Brain pericyte (primary cell): ENCODE measurements at regions not wholly inside any gene's neighbourhood (a gene's known extent, or its start where the extent isn't known, plus 50 kb on each side); places are given as distances from the start of the nearest gene placed in this dataset.

ENCODE experiments used
- DNase-seq: peaks from one replicate; pipeline ENCODE4 v3.0.0-alpha.2; 2012; ENCODE audit warnings: low read depth, low spot score

DNA sequence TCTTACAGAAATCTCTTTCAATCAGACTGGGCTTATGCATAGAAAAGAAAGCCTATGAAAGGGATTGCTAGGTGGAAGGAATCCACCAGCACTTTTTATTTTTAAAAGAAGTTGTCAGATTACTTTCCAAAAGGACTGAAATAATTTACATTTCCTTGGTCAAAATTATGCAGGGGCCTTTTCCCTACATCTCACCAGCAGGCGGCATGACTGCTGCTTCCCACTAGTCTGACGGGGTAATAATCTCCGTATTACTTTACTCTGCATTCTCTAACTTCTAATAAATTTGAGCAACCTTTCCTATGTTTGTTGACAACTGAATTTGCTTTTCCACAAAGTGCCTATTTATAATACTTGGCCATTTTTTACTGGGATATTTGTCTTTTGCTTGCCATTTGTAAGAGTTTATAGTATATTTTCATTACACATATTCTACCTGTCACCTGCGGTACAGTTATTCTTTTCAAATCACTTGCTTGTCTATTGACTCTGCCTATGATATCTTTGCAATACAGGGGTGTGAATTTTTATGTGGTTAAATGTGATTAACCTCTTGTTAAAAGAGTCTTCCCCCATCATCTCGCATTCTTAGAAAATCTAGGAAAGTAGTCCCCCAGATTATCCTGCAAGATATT, 51.9 kb upstream of the USP47 start:
- DNase-seq, result no peak

DNA sequence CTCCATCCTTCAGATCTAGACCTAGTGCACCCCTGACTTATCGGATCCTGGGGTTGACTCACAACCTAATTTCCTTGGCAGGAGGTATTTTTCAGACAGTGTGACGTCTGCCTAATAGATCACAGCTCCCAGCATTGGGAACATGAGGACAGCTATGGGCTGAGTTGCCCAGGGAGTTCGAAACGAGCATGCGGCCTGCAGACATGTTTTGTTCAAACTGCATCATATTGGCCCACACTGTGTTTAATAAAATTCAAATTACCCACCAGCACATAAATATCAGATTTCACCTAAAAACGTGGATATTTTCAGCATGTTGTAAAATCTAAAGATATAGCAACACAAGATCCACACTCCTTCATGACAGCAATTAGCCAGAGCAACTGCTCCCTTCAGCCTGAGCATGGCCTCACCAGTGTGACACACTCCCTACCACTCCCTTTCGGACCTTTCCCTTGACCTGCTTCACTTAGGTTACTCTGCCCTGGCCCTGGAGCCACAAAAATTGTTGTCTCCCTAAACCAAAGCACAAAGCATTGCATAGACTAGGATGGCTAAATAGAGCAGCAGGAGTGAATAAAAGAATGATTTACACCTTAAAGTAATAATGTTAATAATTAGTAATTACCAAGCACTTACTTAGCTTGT, 53.6 kb upstream of the USP47 start:
- no peak for DNase-seq

DNA sequence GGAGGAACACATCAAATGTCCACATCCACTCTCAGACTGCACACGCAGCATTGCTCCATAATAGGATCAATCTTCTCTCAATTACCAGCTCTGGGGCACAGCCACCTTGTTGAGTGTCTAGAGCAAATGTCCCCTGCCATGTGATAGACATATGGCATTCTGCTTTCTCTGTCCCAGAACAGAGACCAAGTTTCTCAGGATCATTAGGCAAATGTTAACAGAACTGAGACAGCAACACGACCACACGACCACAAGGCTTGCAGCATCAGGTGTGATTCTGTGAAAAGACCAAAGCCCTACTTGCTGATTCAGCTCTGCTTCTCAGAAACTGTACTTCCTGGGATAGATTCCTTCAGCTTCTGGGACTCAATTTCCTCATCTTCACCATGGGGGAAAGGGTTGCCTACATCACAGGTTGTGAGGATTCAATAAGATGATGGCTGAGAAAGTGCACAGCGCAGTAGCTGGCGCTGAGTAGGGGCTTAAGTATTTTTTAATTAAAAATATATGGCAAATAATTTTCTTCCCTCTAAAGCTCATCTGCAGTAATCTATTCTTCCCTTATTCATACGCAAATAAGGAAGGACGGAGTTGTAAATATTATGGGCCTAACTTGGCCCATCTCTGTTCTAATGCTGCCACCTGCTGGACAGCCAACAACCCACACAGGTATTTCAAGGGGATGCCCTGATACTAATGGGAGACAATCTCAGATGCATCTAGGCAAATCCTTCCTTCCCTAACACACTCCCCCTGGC, 54.3 kb upstream of the USP47 start:
- DNase-seq, result peak; percentile 16

DNA sequence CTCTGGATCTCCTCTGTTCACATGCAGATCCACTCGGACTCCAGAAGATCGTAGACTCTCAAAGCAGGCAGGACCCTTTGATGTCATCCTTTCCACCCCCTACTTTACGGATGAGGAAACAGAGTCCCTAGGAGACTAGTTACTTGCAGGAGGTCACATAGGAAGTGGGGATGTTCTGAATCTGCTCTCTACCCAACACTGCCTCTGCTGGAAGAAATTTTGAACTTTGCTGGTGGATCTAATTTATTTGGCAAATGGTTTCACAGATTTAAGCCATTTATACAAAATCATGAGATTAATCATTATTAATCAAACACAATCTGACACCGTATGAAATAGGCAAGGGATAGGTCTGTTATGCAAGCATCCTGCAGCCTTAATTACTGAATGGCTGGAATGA, 55.0 kb upstream of the USP47 start:
- no peak for DNase-seq

DNA sequence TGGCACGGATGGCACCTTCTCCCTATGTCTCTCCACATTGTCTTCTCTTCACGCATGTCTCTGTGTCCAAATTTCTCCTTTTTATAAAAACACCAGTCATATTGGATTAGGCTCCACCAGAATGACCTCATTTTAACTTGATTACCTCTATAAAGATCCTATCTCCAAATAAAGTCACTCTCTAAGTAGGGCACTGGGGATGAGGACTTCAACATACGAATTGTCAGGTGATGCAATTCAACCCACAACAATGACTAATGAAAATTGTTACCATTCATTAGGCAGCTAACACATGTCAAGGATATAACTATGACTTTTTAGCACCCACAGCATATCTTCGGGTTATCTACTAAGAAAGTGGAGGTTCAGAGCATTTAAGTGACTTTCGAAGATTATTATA, 55.5 kb upstream of the USP47 start:
- DNase-seq, result no peak

DNA sequence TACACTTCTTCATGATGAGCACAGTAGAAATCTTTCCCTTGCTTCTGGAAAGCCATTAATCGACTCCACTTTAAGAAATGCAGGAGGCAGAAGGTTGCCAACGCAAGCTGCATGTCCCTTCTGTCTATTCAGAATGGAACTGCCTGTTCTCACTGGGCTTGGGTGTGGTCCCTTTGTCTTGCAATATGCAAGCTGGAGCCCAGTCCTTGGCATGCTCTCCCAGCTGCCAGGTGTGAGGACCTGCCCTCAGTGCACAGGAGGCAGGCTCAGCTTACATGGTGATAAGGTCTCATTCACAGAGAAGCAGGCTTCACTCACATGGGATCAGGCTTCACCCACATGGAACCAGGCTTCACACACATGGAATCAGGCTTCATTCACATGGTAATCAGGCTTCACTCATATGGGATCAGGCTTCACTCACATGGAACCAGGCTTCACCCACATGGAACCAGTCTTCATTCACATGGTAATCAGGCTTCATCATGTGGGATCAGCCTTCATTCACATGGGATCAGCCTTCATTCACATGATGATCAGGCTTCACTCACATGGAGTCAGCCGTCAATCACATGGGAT, 59.2 kb upstream of the USP47 start:
- no peak for DNase-seq

DNA sequence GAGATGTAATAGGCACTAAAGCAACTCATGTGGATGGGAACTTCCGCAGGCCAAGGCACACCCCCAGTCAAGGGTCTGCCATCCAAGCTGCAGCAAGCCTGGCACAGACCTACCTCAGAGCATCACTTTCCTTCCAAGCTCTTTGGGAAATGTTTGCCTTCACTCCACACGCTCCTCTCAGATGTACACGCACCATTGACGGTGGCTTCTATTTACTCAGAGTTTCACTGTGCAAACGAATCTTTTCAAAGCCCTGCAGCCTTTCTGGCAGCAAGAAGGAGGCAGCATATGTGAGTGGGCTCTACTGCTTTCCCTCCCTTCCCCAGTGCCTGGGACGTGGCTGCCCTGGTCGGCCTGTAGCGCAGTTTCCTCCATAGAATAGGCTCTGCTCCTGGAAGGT, 60.9 kb upstream of the USP47 start:
- no peak for DNase-seq

DNA sequence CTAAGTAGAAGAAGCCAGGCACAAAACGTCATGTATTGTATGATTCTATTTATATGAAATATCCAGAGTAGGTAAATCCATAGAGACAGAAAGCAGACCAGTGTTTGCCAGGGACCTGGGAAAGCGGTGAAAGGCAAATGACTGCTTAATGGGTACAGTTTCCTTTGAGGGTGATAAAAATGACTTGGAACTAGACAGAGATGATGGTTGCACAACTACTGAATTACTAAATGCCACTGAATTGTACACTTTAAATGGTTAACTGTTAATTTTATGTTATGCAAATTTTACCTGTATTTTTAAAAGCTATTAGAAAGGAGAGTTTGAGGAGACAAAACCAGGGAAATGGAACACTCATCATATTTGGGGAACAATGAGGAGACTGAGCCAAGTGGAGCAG, 61.8 kb upstream of the USP47 start:
- no peak for DNase-seq

DNA sequence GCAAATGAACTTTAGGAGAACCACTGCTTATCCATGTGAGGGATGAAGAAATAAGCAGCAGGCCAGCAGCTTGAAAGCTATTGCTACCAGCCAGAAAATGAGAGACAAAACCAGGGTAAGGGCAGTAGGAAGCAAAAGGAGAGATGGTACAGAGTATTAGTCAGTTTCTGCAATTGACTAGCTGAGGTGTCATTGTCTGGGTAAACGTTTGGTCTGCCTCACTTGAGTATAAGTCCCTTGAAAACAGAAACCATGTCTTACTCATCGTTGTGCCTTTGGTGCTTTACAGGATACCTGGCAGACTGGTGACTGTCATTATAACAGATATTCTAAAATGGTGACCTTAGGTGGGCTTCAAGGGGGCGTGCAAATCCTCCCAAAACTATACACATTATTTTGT, 63.9 kb upstream of the USP47 start:
- DNase-seq, result no peak

DNA sequence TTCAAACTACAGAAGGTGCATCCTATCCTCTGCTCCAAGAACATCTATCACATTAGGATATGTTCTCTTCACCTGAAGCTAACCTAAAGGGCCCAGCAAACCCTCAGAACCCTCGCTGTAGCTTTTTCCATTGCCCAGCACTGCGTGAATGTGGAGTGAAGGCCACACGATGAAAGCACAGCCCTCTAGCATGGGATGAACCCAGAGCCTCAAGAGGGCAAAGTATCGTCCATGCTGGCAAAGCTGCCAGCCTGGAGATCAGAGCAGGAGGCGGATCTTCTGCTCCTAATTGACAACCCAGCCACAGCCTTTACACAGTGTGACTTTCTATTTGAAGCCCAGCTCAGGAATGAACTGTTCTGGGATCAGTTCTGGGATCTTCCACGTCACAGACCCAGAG, 65.1 kb upstream of the USP47 start:
- no peak for DNase-seq

DNA sequence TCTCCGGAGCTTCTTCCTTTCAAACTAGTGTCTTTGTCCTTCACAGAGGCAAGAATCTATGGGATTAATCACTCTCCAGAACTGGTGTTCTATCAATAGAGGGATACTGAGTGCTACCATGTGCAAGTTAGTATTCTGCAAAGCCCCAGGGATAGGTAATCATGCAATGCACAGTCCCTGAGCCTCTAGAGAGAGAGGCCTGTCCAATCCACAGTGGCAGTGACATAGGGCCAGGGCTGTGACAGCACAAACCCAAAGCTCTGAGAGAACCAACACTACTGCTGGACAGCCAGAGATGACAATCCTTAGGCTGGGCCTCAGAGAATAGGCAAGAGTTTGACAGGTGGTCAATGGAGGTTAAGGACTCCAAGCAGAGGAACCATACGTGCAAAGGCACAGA, 66.8 kb upstream of the USP47 start:
- DNase-seq, result no peak

DNA sequence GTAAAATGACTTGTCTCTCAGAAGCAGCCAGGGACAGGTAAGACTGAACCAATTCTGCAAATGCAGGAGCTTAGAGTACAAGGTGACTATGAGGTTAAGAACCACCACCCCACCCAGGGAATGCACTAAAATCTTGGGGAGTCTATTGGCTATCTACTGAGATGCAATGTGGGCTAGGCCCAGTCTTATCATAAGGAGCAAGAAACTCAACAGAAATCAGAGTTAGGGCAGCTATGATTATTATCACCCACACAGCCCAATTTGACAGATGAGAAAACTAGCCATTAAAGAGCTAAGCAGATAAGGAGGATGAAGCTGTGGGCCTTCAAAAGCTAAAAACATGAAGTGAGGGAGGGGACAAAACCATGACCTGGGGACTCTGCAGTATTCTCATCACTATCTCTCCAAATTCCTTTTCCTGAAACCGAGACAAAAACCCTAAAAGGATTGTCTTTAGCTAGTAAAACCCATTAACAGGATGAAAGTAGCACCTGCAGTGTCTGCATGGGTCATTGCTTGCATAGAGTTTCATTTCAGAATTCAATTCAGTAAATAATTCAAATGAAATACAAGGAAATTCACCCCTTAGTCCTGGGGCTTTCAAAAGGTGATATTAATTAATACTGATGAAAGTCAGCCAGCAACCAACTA, 68.8 kb upstream of the USP47 start:
- no peak for DNase-seq

DNA sequence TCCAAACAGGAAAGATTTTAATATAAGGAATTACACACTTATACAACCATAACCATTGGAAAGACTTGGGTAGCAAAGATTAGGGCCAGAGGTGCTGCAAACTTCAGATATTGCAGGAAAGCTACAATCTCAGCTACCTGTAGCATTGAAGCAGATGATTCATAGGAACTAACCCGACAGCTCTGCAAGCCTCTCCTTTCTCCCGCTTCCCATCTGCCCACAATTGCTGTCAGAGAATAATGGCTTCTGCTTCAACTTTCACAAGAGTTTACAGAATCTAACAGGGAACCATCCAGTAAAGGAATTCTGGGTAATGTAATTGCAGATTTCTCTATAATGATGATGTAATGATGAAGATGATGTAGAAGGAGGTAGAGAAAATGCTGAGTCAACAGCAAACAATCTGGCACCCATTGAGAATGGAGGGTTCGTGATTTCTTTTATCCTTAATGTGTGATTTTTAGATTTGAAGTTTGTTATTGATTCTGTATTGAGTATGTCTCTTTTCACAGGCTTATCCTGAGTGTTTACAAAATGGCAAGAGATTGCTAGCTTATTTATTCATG, 70.8 kb upstream of the USP47 start:
- no peak for DNase-seq

DNA sequence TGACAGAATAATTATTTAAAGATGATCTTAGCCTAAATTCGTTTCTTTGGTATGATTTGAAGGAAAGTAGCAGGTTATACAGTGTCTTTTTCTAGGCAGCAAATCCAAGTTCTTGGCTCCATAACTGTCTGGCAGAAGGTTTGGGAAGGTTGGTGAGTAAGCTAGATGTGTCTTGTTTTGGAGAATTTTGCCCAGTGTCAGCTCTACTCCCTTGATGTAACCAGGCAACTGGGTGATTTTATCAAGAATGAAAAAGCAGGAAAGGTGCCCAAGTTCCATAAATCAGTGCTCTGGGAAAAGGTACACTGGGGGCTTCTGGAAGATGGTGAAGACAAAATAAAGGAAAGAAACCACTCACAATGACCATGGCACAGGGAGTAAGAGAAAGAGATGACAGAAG, 71.5 kb upstream of the USP47 start:
- DNase-seq, result no peak

DNA sequence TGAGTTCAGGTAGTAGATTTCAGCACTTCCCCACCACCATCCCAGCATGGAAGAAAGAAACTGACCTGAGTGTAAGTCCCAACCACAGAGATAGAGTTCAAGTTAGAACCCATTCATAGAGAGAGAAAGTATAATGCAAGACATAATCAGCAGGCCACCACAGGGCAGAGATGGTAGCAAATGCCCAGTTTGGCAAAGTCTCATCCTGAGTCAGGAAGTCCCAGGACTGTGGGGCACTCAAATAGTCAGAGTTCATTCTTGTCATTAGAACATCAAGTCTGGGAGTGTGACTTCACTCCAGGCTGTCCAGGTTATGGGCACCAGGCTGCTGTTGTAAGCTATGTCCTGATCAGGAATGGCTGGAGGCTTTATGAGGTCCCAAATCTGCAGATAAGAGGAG, 72.0 kb upstream of the USP47 start:
- DNase-seq, result no peak

DNA sequence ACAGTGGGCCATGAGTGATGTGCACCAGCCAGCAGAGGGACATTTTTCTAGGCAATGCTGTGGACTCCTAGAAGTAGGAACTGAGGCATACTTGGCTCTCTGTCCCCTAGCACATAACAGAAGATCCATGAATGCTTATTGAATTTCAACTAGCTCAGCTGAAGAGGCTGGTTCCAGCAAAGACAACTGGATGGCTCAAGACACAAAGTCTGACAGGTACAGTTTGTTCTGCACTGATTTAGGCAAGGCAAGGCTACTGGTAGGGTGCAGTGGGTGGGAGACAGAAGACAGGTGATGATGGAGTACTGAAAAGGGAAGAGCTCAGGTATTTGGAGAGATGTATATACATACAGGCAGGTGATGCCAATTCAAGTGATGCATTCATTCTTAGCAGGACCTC, 72.4 kb upstream of the USP47 start:
- DNase-seq, result no peak

DNA sequence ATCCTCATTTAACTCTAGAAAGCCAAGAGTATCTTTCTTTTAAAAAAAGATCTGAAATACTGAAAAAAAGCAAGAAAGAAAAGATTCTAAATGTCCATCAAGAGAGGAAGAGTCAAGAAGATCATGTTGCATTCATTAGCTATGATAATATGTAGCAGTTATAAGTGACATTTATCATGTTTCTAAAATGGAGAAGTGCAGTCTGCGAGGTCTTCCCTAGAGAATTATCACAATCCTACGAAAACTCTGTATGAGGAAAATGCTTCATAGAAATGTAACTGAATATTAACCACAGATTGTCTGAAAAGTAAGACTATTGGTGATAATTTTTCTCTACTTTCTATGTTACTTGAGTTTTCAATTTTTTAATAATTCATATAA, 77.4 kb upstream of the USP47 start:
- DNase-seq, result no peak

DNA sequence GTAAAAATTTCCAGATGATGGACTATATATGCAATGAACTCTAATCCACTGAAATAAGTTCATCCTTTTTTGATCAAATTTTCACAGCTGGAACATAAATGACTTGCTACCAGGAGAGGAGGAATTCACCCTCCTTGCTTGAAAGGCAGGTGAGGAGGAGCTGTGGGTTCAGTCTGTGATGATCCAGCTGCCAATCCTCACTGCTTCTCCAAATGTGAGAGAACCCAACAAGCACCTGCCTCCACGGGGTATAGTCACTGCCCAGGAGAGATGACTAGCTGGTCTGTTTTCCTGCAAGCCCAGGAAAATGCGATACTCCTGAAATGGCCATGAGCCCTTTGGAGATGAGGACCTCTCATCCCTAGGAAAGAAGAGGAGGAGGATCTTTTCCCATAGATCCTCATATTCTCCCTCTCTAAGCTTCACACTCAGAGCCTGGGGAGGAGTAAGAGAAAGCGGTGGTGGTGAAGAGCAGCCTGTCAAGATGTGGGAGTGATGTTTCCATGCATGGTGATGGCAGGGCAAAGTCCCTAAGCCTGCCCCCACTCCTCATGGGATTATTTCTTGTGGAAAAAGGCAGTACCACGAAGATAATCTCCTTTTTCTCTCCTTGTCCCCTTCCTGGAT, 77.9 kb upstream of the USP47 start:
- DNase-seq, result no peak

DNA sequence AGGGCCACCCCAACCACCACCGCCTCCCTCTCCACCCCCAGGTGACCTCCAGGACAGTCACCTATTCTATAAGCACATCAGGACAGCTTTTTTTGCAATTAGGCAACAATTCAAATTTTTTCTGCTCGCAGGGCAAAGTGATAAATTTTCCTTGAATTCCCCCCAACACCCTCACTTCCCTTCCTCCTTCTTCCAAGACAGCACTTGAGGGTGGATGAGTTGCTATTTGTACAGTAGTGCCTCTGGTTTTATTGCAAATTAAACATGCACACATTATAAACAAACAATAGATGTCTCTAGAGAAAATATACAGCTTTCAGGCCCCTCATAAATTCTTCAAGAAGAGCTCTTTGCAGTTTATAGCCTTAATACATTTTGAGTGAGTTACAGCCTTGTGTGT, 80.9 kb upstream of the USP47 start:
- no peak for DNase-seq

DNA sequence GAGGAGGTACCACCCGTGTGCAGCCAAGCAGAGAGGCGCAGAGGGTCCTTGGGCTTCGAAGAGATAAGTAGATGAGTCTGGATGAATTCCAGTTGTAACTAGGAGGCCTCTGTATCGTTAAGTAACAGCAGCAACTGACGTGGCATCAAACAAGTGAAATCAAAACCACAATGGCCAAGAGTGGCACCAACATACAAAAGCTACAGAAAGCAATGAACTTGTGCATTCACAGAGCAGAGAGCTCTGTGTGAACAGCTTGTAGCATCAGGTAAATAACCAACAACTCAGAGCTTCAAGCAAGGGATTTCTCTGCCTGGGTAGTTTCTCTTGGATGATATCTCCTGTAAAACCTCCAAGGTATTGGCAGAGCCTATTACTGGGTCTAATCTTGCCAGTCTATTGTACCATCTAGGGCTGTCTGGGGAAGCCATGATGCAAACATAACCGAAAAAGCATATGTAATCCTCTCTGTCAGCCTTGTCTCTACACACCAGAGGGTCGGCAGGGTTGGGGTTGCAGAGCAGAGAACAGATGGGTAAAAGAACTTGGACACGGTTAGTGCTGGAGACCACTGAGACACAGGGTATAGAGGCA, 83.1 kb upstream of the USP47 start:
- no peak for DNase-seq

DNA sequence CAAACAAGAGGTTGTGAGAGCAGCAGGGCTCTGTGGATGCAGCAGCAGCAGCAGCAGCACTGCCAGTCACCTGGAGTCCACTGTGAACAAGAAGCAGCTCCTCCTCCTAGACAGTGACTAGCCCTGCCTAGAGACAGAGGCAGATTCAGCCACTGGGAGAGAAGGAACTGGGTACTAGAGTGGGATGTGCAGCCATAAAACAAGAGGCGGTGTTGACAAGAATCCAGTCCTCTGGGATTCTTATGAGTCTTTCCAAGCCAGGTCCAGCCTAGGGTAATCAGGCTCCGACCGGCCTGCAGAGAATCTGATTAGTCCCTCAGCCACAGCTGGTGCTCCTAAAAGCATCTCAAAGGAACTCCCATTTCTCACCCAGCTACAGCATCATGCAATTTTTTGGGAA, 83.9 kb upstream of the USP47 start:
- DNase-seq, result no peak
